Tibial nerve (tissue), 4 donors: ENCODE measurements at regions not wholly inside any gene's neighbourhood (a gene's known extent, or its start where the extent isn't known, plus 50 kb on each side); places are given as distances from the start of the nearest gene placed in this dataset.
A peak's percentile ranks its signal among the peaks of the same experiment; 100 is the strongest.

Source experiments
- DNase-seq, 2 donors: peaks; one replicate each; pipeline ENCODE4 v3.0.0-alpha.2; 2019; ENCODE audit warnings: low spot score in 2 of 2
- H3K27ac ChIP-seq, 4 donors: fragments of 200-600 bp; sonication (generic) in 3 of 4; one replicate each; pipeline ENCODE4 v1.5.1; 2017 to 2019; ENCODE audit warnings: mild to moderate bottlenecking in 1 of 4
- H3K27me3 ChIP-seq, 2 donors: fragments of 200-600 bp; sonication (generic) in 1 of 2; one replicate each; pipeline versions ENCODE4 v1.5.1 to v1.6.0; 2017 to 2019
- H3K36me3 ChIP-seq, 3 donors: fragments of 200-600 bp; sonication (generic); one replicate each; pipeline ENCODE4 v1.5.1; 2018 to 2019
- H3K4me1 ChIP-seq, 4 donors: fragments of 200-600 bp; sonication (generic) in 3 of 4; one replicate each; pipeline ENCODE4 v1.5.1; 2017 to 2019
- H3K4me3 ChIP-seq, 4 donors: fragments of 200-600 bp; sonication (generic) in 3 of 4; one replicate each; pipeline ENCODE4 v1.5.1; 2017 to 2019; ENCODE audit warnings: mild to moderate bottlenecking in 1 of 4, moderate library complexity in 1 of 4
- H3K9me3 ChIP-seq, 4 donors: fragments of 200-600 bp; sonication (generic) in 3 of 4; one replicate each; pipeline ENCODE4 v1.5.1; 2017 to 2019
- CTCF ChIP-seq, 5 experiments: fragments of 200-600 bp in 3 of 5; fragments of 450-650 bp in 2 of 5; sonication (generic) in 3 of 5; IDR thresholded peaks; one replicate each; pipeline ENCODE4 v1.5.1; 2016 to 2019; ENCODE audit warnings: antibody characterized with exemption in 5 of 5, mild to moderate bottlenecking in 3 of 5, moderate library complexity in 2 of 5
- EP300 ChIP-seq, 2 donors: sonication (generic); formaldehyde crosslinking; IDR thresholded peaks; one replicate each; pipeline ENCODE4 v1.6.1; 2017; ENCODE audit warnings: antibody characterized with exemption in 2 of 2, mild to moderate bottlenecking in 1 of 2
- POLR2A ChIP-seq, 2 donors: fragments of 450-650 bp; IDR thresholded peaks; one replicate each; pipeline ENCODE4 v1.6.1; 2017; ENCODE audit warnings: antibody characterized with exemption in 2 of 2, mild to moderate bottlenecking in 2 of 2, moderate library complexity in 2 of 2
- WGBS, 2 donors: methylation state at CpG; one replicate each; pipeline ENCODE4 v1.1.5; 2018; 5-methylcytosine and 5-hydroxymethylcytosine counted together

GRCh38 chr10:123298583-123298982, 144.4 kb downstream of the BUB3 start:
- TF ChIP-seq POLR2A (IDR thresholded peaks at IDR 0.05) (no peak), CTCF (IDR thresholded peaks at IDR 0.05) (no peak), EP300 (IDR thresholded peaks at IDR 0.05) (no peak)
- WGBS, 2 donors, result 84 to 94% methylated on average over 5 of the region's 5 CpGs
- H3K36me3 ChIP-seq, result no peaks in the 10 kb centered on the region
- no peaks in the 10 kb centered on the region for H3K27me3 ChIP-seq
- H3K4me3 ChIP-seq, result no peak overlapping the region
- no peak for DNase-seq
- no peak overlapping the region for H3K27ac ChIP-seq
- peaks cover 0 to 5% (median 2%) of the 10 kb centered on the region in 4 donors for H3K9me3 ChIP-seq
- no peaks in the 10 kb centered on the region for H3K4me1 ChIP-seq

GRCh38 chr10:123299598-123299997, 145.4 kb downstream of the BUB3 start:
- no peaks in the 10 kb centered on the region for H3K27me3 ChIP-seq
- H3K4me3 ChIP-seq, result no peak overlapping the region

GRCh38 chr10:123301077-123301857, 147.1 kb downstream of the BUB3 start:
- no peak overlapping the region for H3K4me3 ChIP-seq
- H3K4me1 ChIP-seq, result no peaks in the 10 kb centered on the region
- no peaks in the 10 kb centered on the region for H3K36me3 ChIP-seq
- peak overlapping the region in 1 of 4 donors; percentile 4 for H3K27ac ChIP-seq
- WGBS, 2 donors, result 24 to 31% methylated on average over 10 of the region's 10 CpGs
- peaks cover 0 to 5% (median 2%) of the 10 kb centered on the region in 4 donors for H3K9me3 ChIP-seq
- no peak for DNase-seq
- no peaks in the 10 kb centered on the region for H3K27me3 ChIP-seq
- TF ChIP-seq CTCF (IDR thresholded peaks at IDR 0.05) (no peak), EP300 (IDR thresholded peaks at IDR 0.05) (no peak), POLR2A (IDR thresholded peaks at IDR 0.05) (no peak)

More at GRCh38 chr10:123299598-123299997, 145.4 kb downstream of the BUB3 start:
- Histone ChIP-seq H3K4me1 (no peaks in the 10 kb centered on the region), H3K27ac (no peak overlapping the region), H3K36me3 (no peaks in the 10 kb centered on the region), H3K9me3 (peaks cover 0 to 5% (median 2%) of the 10 kb centered on the region in 4 donors)
- WGBS, 2 donors, result 79 to 86% methylated on average over 6 of the region's 6 CpGs
- no peak for DNase-seq
- TF ChIP-seq CTCF (IDR thresholded peaks at IDR 0.05) (no peak), EP300 (IDR thresholded peaks at IDR 0.05) (no peak), POLR2A (IDR thresholded peaks at IDR 0.05) (no peak)

- DNase-seq, result no peak
- Histone ChIP-seq H3K4me1 (no peaks in the 10 kb centered on the region), H3K27ac (no peak overlapping the region), H3K36me3 (no peaks in the 10 kb centered on the region), H3K4me3 (no peak overlapping the region), H3K27me3 (no peaks in the 10 kb centered on the region), H3K9me3 (peaks cover 0 to 5% (median 2%) of the 10 kb centered on the region in 4 donors)
- 61 to 67% methylated on average over 6 of the region's 6 CpGs for WGBS, 2 donors
- TF ChIP-seq POLR2A (IDR thresholded peaks at IDR 0.05), result no peak
- TF ChIP-seq CTCF (IDR thresholded peaks at IDR 0.05), result no peak
- TF ChIP-seq EP300 (IDR thresholded peaks at IDR 0.05), result no peak
These were observed 149.6 kb downstream of the BUB3 start for GRCh38 chr10:123303581-123304337.

- TF ChIP-seq EP300 (IDR thresholded peaks at IDR 0.05) (no peak), CTCF (IDR thresholded peaks at IDR 0.05) (no peak), POLR2A (IDR thresholded peaks at IDR 0.05) (no peak)
These were observed 151.5 kb downstream of the BUB3 start for GRCh38 chr10:123305671-123306070.

More at GRCh38 chr10:123305671-123306070, 151.5 kb downstream of the BUB3 start:
- Histone ChIP-seq H3K4me3 (no peak overlapping the region), H3K9me3 (peaks cover 0 to 5% (median 2%) of the 10 kb centered on the region in 4 donors), H3K27ac (no peak overlapping the region), H3K4me1 (no peaks in the 10 kb centered on the region), H3K27me3 (no peaks in the 10 kb centered on the region), H3K36me3 (no peaks in the 10 kb centered on the region)
- DNase-seq, result no peak
